Esophagus squamous epithelium (tissue), 4 donors: ENCODE measurements at regions not wholly inside any gene's neighbourhood (a gene's known extent, or its start where the extent isn't known, plus 50 kb on each side); places are given as distances from the start of the nearest gene placed in this dataset.

Experiments used
- CTCF ChIP-seq, 6 experiments: fragments of 450-650 bp in 4 of 6; fragments of 200-600 bp in 2 of 6; sonication (generic) in 2 of 6; IDR thresholded peaks; one replicate each; pipeline ENCODE4 v1.5.1; 2016 to 2019; ENCODE audit warnings: antibody characterized with exemption in 6 of 6, mild to moderate bottlenecking in 4 of 6, moderate library complexity in 4 of 6
- POLR2A ChIP-seq, 4 donors: fragments of 450-650 bp; IDR thresholded peaks; one replicate each; pipeline ENCODE4 v1.6.1; 2017; ENCODE audit warnings: antibody characterized with exemption in 4 of 4, mild to moderate bottlenecking in 4 of 4, moderate library complexity in 3 of 4

- no peak for TF ChIP-seq CTCF (IDR thresholded peaks at IDR 0.05)
- TF ChIP-seq POLR2A (IDR thresholded peaks at IDR 0.05) = no peak
These were observed 450.4 kb downstream of the LRFN5 start for GRCh38 chr14:42057111-42057510.
